Mammary epithelial cell (primary cell): ENCODE measurements at regions not wholly inside any gene's neighbourhood (a gene's known extent, or its start where the extent isn't known, plus 50 kb on each side); places are given as distances from the start of the nearest gene placed in this dataset.

ENCODE experiments used
- EZH2 ChIP-seq: IDR thresholded peaks from 2 replicates; pipeline ENCODE4 v1.6.1; 2012; ENCODE audit warnings: low read length, inconsistent platforms, borderline replicate concordance
- TF ChIP-seq, protein P1 (sequence below), 2 donors: IDR thresholded peaks in 1 of 2; conservative IDR thresholded peaks in 1 of 2; 2 replicates each; pipeline ENCODE4 v1.5.1; 2011 to 2012; ENCODE audit warnings: inconsistent platforms in 2 of 2, low read length in 2 of 2, mild to moderate bottlenecking in 2 of 2, control low read depth in 1 of 2, low read depth in 1 of 2; ENCODE audit not compliant: insufficient read depth in 1 of 2; ENCODE audit errors: extremely low read depth in 1 of 2

GRCh38 chr9:119951591-119951990 is 582.4 kb upstream of the BRINP1 start:
- TF ChIP-seq, protein P1, sequence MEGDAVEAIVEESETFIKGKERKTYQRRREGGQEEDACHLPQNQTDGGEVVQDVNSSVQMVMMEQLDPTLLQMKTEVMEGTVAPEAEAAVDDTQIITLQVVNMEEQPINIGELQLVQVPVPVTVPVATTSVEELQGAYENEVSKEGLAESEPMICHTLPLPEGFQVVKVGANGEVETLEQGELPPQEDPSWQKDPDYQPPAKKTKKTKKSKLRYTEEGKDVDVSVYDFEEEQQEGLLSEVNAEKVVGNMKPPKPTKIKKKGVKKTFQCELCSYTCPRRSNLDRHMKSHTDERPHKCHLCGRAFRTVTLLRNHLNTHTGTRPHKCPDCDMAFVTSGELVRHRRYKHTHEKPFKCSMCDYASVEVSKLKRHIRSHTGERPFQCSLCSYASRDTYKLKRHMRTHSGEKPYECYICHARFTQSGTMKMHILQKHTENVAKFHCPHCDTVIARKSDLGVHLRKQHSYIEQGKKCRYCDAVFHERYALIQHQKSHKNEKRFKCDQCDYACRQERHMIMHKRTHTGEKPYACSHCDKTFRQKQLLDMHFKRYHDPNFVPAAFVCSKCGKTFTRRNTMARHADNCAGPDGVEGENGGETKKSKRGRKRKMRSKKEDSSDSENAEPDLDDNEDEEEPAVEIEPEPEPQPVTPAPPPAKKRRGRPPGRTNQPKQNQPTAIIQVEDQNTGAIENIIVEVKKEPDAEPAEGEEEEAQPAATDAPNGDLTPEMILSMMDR (conservative IDR thresholded peaks at IDR 0.05 in 1 of 2, IDR thresholded peaks at IDR 0.05 in 1 of 2; ENCODE audit: extremely low read depth in 1 of 2, insufficient read depth in 1 of 2, low read depth in 1 of 2, low read length in 2 of 2), result no peak
- no peak for TF ChIP-seq EZH2
